Karpas-422 (cell line): ENCODE measurements at regions not wholly inside any gene's neighbourhood (a gene's known extent, or its start where the extent isn't known, plus 50 kb on each side); places are given as distances from the start of the nearest gene placed in this dataset.

ENCODE experiments used
- DNase-seq: peaks from one replicate; pipeline ENCODE4 v3.0.0-alpha.2; 2015
- H2AFZ ChIP-seq: fragments of 200-600 bp; sonication (generic); 2 replicates; pipeline ENCODE4 v1.6.1; 2014; ENCODE audit warnings: antibody characterized with exemption, low read length, mixed read lengths
- H3K27ac ChIP-seq: fragments of 200-600 bp; sonication (generic); 2 replicates; pipeline ENCODE4 v1.5.1; 2014; ENCODE audit warnings: mild to moderate bottlenecking, low read length, moderate library complexity
- H3K27me3 ChIP-seq: fragments of 200-600 bp; sonication (generic); 2 replicates; pipeline ENCODE4 v1.6.1; 2014; ENCODE audit warnings: low read length, mixed read lengths
- H3K36me3 ChIP-seq: fragments of 200-600 bp; sonication (generic); 2 replicates; pipeline ENCODE4 v1.6.1; 2014; ENCODE audit warnings: low read length, mixed read lengths; ENCODE audit not compliant: insufficient read depth
- H3K4me1 ChIP-seq: fragments of 200-600 bp; sonication (generic); 2 replicates; pipeline ENCODE4 v1.6.1; 2014; ENCODE audit warnings: mild to moderate bottlenecking, low read length, mixed read lengths
- H3K4me2 ChIP-seq: fragments of 200-600 bp; sonication (generic); 2 replicates; pipeline ENCODE4 v1.6.1; 2014; ENCODE audit warnings: low read length, low read depth, mild to moderate bottlenecking; ENCODE audit not compliant: poor library complexity, severe bottlenecking
- H3K4me3 ChIP-seq: fragments of 200-600 bp; sonication (generic); 2 replicates; pipeline ENCODE4 v1.5.1; 2014; ENCODE audit warnings: mild to moderate bottlenecking, antibody characterized with exemption, low read length, mixed read lengths
- H3K79me2 ChIP-seq: fragments of 200-600 bp; sonication (generic); 2 replicates; pipeline ENCODE4 v1.6.1; 2014; ENCODE audit warnings: mild to moderate bottlenecking, low read length, mixed read lengths
- H3K9ac ChIP-seq: fragments of 200-600 bp; sonication (generic); 2 replicates; pipeline ENCODE4 v1.6.0; 2014; ENCODE audit warnings: low read length
- H3K9me2 ChIP-seq: fragments of 200-600 bp; sonication (generic), shearing (Covaris generic); replicated peaks from 2 replicates; pipeline ENCODE4 v1.6.0; 2014; ENCODE audit warnings: mild to moderate bottlenecking, low read length, moderate library complexity; ENCODE audit not compliant: insufficient read depth
- H3K9me3 ChIP-seq: fragments of 300-700, 200-600 bp; sonication (generic); 2 replicates; pipeline ENCODE4 v1.6.1; 2014; ENCODE audit warnings: low read length, mixed read lengths
- H4K20me1 ChIP-seq: fragments of 200-600 bp; sonication (generic); 2 replicates; pipeline ENCODE4 v1.6.1; 2014; ENCODE audit warnings: mild to moderate bottlenecking, antibody characterized with exemption, low read length, low read depth; ENCODE audit not compliant: insufficient read depth

- Histone ChIP-seq H3K79me2 (no peaks in the 10 kb centered on the region), H3K27ac (no peak overlapping the region), H3K9me3 (no peaks in the 10 kb centered on the region), H3K36me3 (no peaks in the 10 kb centered on the region), H3K4me3 (no peak overlapping the region), H3K4me1 (no peaks in the 10 kb centered on the region), H3K4me2 (no peak overlapping the region), H3K9me2 (no peaks in the 10 kb centered on the region), H2AFZ (no peak overlapping the region), H4K20me1 (no peaks in the 10 kb centered on the region), H3K27me3 (no peaks in the 10 kb centered on the region), H3K9ac (no peak overlapping the region)
- DNase-seq = no peak
Measured at GRCh38 chr18:57898506-57899124, 95.5 kb upstream of the ATP8B1 start.

DNA sequence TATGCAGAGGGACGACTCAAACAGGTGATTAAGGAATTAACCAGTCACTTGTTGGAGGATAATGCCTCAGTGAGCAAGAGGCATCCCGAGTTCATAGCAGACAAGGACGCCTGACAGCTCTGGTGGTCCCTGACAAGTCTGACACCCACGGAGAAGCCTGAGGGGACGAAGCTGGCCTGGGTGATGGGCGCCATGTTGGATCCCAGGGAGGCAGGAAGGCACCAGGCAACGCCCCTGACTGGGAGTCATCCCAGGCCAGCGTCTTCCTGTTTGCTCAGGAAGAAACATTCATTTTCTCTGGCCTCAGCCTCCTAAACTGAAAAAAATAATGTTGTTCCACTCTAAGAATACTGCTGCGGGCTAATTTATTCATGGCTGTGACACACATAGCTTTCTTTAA lies 92.1 kb upstream of the ATP8B1 start:
- Histone ChIP-seq H3K27ac (no peak overlapping the region), H3K27me3 (no peaks in the 10 kb centered on the region), H3K36me3 (no peaks in the 10 kb centered on the region), H3K4me3 (no peak overlapping the region), H3K9me3 (no peaks in the 10 kb centered on the region), H3K9me2 (no peaks in the 10 kb centered on the region), H3K4me2 (no peak overlapping the region), H2AFZ (no peak overlapping the region), H3K9ac (no peak overlapping the region), H3K4me1 (peaks cover 13% of the 10 kb centered on the region), H3K79me2 (no peaks in the 10 kb centered on the region), H4K20me1 (no peaks in the 10 kb centered on the region)
- no peak for DNase-seq

DNA sequence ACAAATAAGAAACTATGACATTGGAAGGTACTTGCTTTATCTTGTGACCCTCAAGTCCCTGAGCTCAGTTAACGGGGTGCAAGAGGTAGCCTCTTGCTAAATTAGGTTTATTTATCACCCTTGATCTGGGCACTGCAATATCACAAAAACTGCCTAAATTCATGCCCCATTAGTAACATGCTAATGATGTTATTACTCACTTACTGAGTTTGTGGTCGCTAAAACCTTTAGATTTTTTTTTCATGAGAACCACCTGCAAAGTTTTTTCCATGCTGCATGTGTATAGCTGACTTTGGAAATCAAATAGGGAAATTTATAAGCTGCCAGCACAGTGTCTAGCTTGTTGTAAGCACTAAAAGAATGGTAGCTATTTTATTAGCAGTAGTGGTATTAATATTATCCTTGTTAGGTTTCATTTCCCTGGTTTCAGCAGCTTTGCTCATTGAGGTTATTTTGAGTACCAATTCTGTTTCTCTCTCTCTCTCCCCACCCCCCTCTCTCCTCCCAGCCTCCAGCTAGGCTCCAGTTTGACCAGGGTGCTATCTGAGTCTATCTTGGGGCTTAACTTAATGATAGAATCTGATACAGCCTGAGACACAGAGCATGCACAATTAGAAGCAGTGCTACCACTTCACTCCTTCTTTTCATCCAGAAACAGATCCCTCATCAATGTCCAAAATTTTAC lies 88.7 kb upstream of the ATP8B1 start:
- Histone ChIP-seq H3K79me2 (no peaks in the 10 kb centered on the region), H3K27ac (no peak overlapping the region), H3K4me3 (no peak overlapping the region), H3K9ac (no peak overlapping the region), H2AFZ (no peak overlapping the region), H4K20me1 (no peaks in the 10 kb centered on the region), H3K4me1 (peaks cover 13% of the 10 kb centered on the region), H3K9me2 (no peaks in the 10 kb centered on the region), H3K36me3 (no peaks in the 10 kb centered on the region), H3K9me3 (no peaks in the 10 kb centered on the region), H3K27me3 (no peaks in the 10 kb centered on the region; the same call in 1 of the 2 replicates), H3K4me2 (peak overlapping the region; percentile 15)
- peak; percentile 46 for DNase-seq

DNA sequence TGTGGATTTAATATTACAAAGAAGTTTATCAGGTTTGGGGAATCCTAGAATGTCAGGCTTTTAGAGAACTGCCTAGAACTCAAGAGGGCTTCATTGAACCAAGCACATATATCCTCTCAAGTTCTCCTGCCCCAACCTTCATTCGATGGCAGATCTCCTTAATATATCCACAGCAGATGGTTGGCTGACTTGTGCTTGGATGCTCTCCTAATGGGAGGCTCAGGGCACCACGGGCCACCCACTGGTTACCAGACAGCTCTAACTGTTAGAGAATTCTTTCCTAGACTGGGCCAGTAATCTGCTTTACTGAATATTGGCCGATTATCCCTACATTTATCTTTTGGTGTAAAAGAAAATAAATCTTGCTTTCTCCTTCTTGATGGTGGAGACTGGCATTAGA lies 87.2 kb upstream of the ATP8B1 start:
- H3K9me2 ChIP-seq = no peaks in the 10 kb centered on the region
- no peak for DNase-seq
- H3K9me3 ChIP-seq = no peaks in the 10 kb centered on the region
- no peaks in the 10 kb centered on the region for H4K20me1 ChIP-seq
- H2AFZ ChIP-seq = no peak overlapping the region
- H3K27ac ChIP-seq = no peak overlapping the region
- peaks cover 13% of the 10 kb centered on the region for H3K4me1 ChIP-seq
- H3K4me3 ChIP-seq = no peak overlapping the region
- no peaks in the 10 kb centered on the region for H3K79me2 ChIP-seq
- no peak overlapping the region for H3K9ac ChIP-seq
- H3K36me3 ChIP-seq = no peaks in the 10 kb centered on the region
- H3K4me2 ChIP-seq = no peak overlapping the region
- H3K27me3 ChIP-seq = no peaks in the 10 kb centered on the region; the same call in 1 of the 2 replicates

DNA sequence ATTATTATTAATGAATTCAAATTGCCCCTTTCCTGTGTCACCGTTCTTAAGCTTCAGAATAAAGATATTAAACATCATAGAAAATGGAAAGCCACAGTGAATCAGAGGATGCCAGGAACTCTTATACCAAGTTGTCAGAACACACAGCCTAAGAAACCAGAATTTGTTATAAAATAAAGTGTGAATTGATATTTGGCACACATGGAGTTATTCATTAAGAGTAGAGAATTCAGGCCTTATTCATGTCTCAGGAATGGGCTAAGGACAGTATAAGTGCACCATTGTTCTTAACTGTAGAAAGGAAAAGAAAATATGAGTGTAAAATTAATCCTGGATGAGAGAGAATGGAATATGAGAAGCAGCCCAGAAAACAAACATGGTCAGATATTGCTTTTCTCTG lies 86.7 kb upstream of the ATP8B1 start:
- DNase-seq = no peak
- no peak overlapping the region for H2AFZ ChIP-seq
- H3K9me2 ChIP-seq = no peaks in the 10 kb centered on the region
- H3K79me2 ChIP-seq = no peaks in the 10 kb centered on the region
- no peak overlapping the region for H3K4me3 ChIP-seq
- no peaks in the 10 kb centered on the region for H3K36me3 ChIP-seq
- H3K9me3 ChIP-seq = no peaks in the 10 kb centered on the region
- no peaks in the 10 kb centered on the region; the same call in 1 of the 2 replicates for H3K27me3 ChIP-seq
- H3K4me2 ChIP-seq = no peak overlapping the region
- no peak overlapping the region for H3K27ac ChIP-seq
- peaks cover 13% of the 10 kb centered on the region for H3K4me1 ChIP-seq
- no peaks in the 10 kb centered on the region for H4K20me1 ChIP-seq
- H3K9ac ChIP-seq = no peak overlapping the region

DNA sequence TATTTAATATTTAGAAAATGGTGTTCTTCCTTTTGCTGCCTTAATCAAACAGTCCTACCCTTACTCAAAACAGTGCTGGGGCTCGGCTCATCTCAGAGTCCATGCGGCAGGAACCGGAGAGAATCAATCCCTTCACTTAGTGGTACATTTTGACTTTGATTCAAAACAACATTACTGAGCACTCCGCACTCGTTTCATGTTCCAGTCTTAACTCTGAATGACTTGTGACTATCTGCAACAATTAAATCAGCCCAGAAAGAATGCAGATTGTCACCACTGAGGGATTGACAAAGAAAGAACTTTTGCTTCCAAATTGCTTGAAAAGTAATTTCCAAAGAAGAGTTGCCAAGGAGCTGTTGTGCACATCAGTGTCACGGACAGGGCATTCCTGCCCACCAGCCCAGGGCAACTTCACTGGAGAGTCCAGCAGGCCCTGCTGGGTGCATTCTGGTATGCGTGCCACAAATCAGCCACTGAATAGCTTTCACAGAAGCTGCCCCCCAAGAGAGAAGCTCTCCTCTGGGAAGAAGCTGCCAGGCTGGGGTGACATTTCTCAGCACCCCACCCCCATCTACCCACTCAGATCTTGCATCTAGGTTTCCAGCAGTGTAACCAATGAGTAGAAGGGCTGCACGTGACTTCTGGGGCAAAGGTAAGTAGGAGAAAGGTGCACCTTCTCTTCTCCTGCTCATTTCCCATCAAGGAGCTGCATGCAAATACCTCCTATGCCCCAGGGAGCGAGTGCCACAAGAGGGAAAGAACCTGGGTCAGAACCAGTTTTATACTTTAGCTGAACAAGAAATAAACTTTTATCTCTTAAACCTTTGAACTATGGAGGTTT lies 84.6 kb upstream of the ATP8B1 start:
- Histone ChIP-seq H3K27me3 (no peaks in the 10 kb centered on the region; the same call in 1 of the 2 replicates), H3K9me3 (no peaks in the 10 kb centered on the region), H3K4me3 (no peak overlapping the region), H3K36me3 (no peaks in the 10 kb centered on the region), H2AFZ (no peak overlapping the region), H3K9me2 (no peaks in the 10 kb centered on the region), H3K27ac (no peak overlapping the region), H3K4me2 (no peak overlapping the region), H3K9ac (no peak overlapping the region), H3K4me1 (peaks cover 13% of the 10 kb centered on the region), H4K20me1 (no peaks in the 10 kb centered on the region), H3K79me2 (no peaks in the 10 kb centered on the region)
- DNase-seq = no peak

- H2AFZ ChIP-seq = no peak overlapping the region
- H3K36me3 ChIP-seq = no peaks in the 10 kb centered on the region
- no peak overlapping the region for H3K27ac ChIP-seq
- no peaks in the 10 kb centered on the region for H3K4me1 ChIP-seq
- no peak overlapping the region for H3K4me3 ChIP-seq
- H3K27me3 ChIP-seq = no peaks in the 10 kb centered on the region; the same call in 1 of the 2 replicates
- no peaks in the 10 kb centered on the region for H4K20me1 ChIP-seq
- no peak overlapping the region for H3K4me2 ChIP-seq
- DNase-seq = no peak
- no peaks in the 10 kb centered on the region for H3K9me3 ChIP-seq
- no peaks in the 10 kb centered on the region for H3K9me2 ChIP-seq
- no peaks in the 10 kb centered on the region for H3K79me2 ChIP-seq
- H3K9ac ChIP-seq = no peak overlapping the region
Measured at GRCh38 chr18:57885931-57886330, 82.8 kb upstream of the ATP8B1 start.

DNA sequence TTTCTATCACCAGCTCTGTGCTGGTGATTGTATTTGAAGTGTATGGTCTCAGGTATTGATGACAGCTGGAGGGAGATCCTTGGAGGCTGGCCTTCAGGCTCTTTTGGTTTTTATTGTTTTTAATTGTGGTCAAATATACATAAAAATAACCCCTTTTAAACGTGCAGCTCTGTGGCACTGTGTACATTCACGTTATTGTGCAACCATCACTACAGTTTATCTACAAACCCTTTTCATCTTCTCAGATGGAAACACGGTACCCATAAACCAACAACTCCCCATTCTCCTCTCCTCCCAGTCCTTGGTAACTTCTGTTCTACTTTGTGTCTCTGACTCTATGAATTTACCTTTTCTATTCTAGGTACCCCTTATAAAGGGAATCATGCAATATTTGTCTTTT lies 79.3 kb upstream of the ATP8B1 start:
- Histone ChIP-seq H3K27me3 (peaks cover 3% of the 10 kb centered on the region; the same call in 1 of the 2 replicates), H3K9ac (no peak overlapping the region), H2AFZ (no peak overlapping the region), H3K9me3 (no peaks in the 10 kb centered on the region), H3K9me2 (no peaks in the 10 kb centered on the region), H3K36me3 (no peaks in the 10 kb centered on the region), H3K4me2 (no peak overlapping the region), H4K20me1 (no peaks in the 10 kb centered on the region), H3K4me1 (no peaks in the 10 kb centered on the region), H3K79me2 (no peaks in the 10 kb centered on the region), H3K4me3 (no peak overlapping the region), H3K27ac (no peak overlapping the region)
- no peak for DNase-seq
